GM12873 (cell line): ENCODE measurements at regions not wholly inside any gene's neighbourhood (a gene's known extent, or its start where the extent isn't known, plus 50 kb on each side); places are given as distances from the start of the nearest gene placed in this dataset.

Experiments
- CTCF ChIP-seq: IDR thresholded peaks from 2 replicates; pipeline ENCODE4 v1.5.1; 2012; ENCODE audit warnings: low read depth, mild to moderate bottlenecking, moderate library complexity, low read length, control low read depth; ENCODE audit not compliant: insufficient read depth; ENCODE audit errors: missing control alignments

GRCh38 chr2:90036335-90036734, 1344.9 kb downstream of the RPIA start:
- peak; percentile 5 for TF ChIP-seq CTCF

DNA sequence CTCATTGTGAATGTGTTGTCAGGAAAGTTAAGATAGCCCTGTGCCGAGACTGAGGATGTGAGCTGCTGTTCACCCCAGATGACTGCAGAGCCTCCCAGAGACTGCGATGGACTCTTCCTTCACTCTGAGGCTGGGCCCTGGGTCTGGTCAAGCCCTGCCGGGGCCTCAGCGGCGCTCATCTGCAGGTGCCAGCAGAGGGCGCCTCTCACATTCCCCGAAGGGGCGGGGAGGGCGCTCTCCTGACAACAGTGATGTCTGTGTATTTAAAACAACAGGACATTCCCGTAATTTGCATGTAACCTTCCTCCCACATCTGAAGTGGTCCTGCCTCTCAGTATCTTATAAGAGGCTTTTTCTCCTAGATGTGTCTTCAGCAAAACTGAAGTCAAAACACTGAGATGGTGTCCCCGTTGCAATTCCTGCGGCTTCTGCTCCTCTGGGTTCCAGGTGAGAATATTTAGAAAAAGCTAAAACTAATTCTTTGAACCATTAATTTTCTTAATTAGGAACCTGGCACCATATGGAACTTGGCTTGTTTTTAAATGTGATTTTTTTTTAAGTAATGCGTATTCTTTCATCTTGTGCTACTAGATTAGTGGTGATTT, 1377.9 kb downstream of the RPIA start:
- peak; percentile 87 for TF ChIP-seq CTCF

GRCh38 chr2:90076311-90076710, 1384.8 kb downstream of the RPIA start:
- TF ChIP-seq CTCF: no peak

GRCh38 chr2:90077948-90078347, 1386.5 kb downstream of the RPIA start:
- TF ChIP-seq CTCF: no peak

- no peak for TF ChIP-seq CTCF
Measured at GRCh38 chr2:90079374-90079773, 1387.9 kb downstream of the RPIA start.

- TF ChIP-seq CTCF: peak; percentile 55
Measured at GRCh38 chr2:90087792-90088191, 1396.3 kb downstream of the RPIA start.

DNA sequence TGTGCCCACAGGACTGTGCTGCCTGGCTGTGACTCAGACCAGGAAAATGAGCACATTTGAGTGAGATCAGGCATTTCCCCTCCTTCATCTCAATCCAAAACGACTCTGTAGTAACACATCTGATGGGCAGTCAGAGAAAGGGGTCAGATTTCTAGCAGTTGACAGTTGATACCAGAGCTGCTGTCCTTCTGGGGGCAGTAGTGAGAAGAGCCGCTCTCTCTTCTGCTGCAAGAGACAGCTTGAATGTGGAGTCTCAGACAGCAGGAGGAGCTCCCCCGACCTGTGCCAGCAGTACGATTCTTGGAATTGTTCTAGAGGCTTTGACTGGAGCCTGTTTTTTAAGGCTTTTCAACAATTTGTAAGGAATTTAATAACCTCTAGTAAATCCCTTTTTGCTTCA, 1413.7 kb downstream of the RPIA start:
- TF ChIP-seq CTCF: peak; percentile 7
